Skin of body (tissue), 1 donor: ENCODE measurements at regions not wholly inside any gene's neighbourhood (a gene's known extent, or its start where the extent isn't known, plus 50 kb on each side); places are given as distances from the start of the nearest gene placed in this dataset.

Experiments used
- DNase-seq: peaks from one replicate; lab custom pipeline; 2025; lab: John Stamatoyannopoulos, UW

DNA sequence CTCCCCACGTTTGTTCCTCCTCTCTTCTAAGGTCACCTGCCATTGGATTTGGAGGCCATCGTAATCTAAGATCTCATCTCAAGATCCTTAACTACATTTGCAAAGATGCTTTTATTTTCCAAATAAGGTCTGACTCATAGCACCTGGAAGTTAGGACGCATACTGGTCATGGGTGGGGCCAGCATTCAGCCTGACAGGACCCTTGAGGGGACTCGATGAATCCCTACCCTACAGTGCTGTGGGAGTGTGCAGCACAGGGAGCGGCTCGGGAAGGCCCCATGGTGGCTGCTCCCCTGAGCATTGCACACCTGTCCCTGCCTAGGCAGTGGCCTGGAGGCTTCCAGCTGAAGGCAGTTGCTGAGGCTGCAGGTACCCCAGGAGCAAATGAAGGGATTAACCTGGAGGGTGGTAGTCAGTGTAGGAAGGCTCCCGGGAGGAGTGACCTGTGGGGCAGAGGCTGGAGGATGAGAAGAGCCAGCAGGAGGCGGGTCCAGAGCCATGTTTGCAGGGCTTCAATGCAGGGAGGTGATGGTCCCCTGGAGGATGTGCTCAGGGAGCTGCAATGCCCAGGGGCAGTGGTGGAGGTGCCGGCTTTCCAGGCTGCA is 362.2 kb downstream of the CTTN start:
- no peak for DNase-seq

GRCh38 chr11:70761094-70761907 is 363.0 kb downstream of the CTTN start:
- no peak for DNase-seq

- DNase-seq, result no peak
These were observed 363.6 kb downstream of the CTTN start for GRCh38 chr11:70761908-70762337.

- DNase-seq, result no peak
These were observed 364.5 kb downstream of the CTTN start for GRCh38 chr11:70762810-70763209.

GRCh38 chr11:70763606-70764005 is 365.3 kb downstream of the CTTN start:
- DNase-seq, result peak; percentile 23

DNA sequence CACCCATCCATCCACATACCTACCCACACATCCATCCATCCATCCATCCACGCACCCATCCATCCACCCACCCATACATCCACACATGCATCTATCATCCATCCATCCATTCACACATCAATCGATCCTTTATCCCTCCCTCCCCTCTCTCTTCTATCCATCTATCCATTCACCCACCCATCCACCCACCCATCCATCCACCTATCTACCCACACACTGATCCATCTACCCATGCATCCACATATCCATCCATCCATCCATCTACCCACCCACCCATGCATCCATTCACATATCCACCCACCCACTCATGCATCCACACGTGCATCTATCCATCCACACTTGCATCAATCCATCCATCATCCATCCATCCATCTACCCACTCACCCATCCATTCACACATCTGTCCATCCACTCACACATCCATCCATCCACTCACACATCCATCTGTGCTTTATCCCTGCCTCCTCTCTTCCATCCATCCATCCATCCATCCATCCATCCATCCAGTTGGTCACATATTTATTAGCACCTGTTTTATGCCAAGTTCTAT is 366.1 kb downstream of the CTTN start:
- no peak for DNase-seq

- no peak for DNase-seq
These were observed 368.6 kb downstream of the CTTN start for GRCh38 chr11:70766901-70767300.

- DNase-seq, result no peak
These were observed 370.2 kb downstream of the CTTN start for GRCh38 chr11:70768346-70769095.

DNA sequence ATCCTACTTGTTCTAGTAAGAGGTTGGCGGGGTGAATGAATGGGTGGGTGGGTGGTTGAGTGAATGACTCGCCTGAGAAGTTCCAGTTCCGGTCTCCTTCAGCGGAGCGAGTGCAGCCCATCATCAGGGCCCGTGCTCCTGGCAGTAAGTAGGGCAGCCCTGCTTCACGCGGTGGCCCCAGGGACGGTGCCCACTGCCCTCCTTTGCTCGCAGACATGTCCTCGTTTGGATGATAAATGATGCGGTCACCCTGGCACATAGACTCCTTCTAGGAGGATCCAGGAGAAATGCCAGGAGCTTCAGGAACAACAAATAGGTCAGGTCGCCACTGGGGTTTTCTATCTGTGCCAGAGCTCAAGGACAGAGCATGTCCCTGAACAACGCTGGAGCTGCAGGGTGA is 370.8 kb downstream of the CTTN start:
- DNase-seq, result no peak

GRCh38 chr11:70769521-70769920 is 371.2 kb downstream of the CTTN start:
- DNase-seq, result no peak

- no peak for DNase-seq
These were observed 373.0 kb downstream of the CTTN start for GRCh38 chr11:70771099-70771885.

DNA sequence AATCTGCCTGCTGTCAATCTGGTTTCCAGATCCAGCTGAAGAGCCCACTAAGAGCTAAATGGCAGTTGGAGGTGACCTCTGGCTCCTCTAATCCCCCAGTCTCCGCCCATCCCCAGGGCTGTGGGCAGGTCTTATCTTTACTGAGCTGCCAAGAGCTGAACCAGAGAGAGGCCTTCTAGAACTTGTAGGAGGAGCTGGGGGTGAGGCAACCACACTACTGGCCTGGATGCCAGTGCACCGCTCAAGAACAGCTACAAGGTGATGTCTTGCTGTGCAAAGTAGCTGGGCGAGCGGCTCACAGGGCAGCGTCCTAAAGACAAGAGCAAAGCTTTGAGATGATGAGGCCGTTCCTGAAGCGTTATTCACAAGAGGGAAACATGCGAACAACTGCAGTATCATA is 374.6 kb downstream of the CTTN start:
- DNase-seq, result no peak

DNA sequence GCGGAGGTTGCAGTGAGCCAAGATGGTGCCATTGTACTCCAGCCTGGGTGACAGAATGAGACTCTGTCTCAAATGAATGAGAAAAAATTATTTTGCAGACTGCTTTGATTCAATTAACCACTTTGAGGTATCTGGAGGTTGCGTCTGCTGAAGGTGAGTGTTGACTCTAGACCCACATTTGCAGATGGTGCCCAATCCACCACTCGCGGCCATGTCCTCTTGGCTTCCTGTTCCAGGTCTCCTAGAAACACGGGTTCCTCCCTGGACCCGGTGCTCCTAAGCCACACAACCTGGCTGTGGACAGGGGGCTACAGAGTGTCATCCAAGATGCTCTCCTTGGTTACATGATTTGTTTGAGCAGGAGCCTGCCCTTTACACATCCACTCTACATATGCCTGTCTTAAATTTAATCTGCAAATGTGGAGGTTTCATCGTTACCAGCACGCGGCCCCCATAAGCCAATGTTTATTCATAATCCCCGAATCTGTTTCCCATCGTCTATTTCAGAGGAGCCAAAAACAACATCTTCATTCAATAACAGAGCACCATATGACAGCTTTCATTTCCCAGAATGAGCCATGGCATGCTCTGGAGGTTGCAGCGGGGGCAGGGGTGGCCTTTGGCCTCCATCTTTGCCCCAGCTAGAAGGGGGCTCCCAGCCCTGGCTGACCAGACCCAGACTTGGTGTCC is 377.2 kb downstream of the CTTN start:
- peak; percentile 67 for DNase-seq

- DNase-seq, result no peak
These were observed 378.7 kb downstream of the CTTN start for GRCh38 chr11:70776914-70777532.

DNA sequence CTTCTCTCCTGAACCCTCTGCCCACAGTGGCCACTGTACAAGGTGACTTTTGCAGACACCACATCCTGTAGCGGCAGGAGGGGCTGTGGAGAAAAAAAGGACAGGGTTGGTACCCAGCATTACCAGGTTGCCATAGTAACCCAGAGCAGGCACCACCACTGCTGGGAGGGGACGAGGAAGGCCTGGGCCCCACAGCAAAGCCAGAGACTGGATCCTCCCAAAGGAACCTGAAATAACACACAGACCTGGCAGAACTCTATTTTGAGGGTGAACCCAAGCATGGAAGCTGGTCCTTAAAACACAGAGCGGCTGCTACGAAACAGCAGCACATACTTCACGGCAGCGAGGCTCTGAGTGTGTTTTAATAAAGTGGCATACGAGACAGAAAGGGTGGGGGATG is 380.6 kb downstream of the CTTN start:
- DNase-seq, result no peak

- no peak for DNase-seq
These were observed 381.3 kb downstream of the CTTN start for GRCh38 chr11:70779433-70780245.

GRCh38 chr11:70780246-70780535 is 381.9 kb downstream of the CTTN start:
- DNase-seq, result no peak

GRCh38 chr11:70782401-70782913 is 384.1 kb downstream of the CTTN start:
- no peak for DNase-seq

GRCh38 chr11:70783356-70783755 is 385.0 kb downstream of the CTTN start:
- no peak for DNase-seq
